ENCODE measurements at regions not wholly inside any gene's neighbourhood (a gene's known extent, or its start where the extent isn't known, plus 50 kb on each side); places are given as distances from the start of the nearest gene placed in this dataset.

GRCh38 chr2:82814146-82814545 is 1644.9 kb downstream of the SUCLG1 start:
- TF ChIP-seq CTCF (IDR thresholded peaks at IDR 0.05; ENCODE audit: low read length) (no peak), EZH2 (IDR thresholded peaks at IDR 0.05; ENCODE audit: borderline replicate concordance, low read length) (no peak)
